Skin of body (tissue), 1 donor: ENCODE measurements at regions not wholly inside any gene's neighbourhood (a gene's known extent, or its start where the extent isn't known, plus 50 kb on each side); places are given as distances from the start of the nearest gene placed in this dataset.

Source experiments
- DNase-seq: peaks from one replicate; lab custom pipeline; 2025; lab: John Stamatoyannopoulos, UW

DNA sequence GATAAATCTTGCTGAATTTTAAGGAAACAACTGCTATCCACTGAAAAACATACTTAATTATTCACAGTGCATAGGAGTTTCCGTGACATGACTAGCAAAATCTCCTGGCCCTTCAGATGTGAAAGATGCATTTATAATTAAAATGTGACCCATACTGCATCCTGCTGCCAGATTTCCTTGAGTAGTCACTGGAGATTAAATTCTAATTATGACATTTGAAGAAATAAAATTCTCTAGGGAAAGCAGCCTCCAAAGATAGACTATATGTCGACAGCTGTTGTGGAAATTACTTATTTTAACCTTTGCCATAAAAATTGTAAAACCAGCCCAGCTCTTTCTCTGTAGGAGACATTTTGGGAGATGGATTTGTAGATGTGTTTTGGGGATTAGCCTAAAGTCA is 193.6 kb upstream of the SMC2 start:
- DNase-seq: no peak

GRCh38 chr9:103902263-103902662 is 191.8 kb upstream of the SMC2 start:
- no peak for DNase-seq

- DNase-seq: no peak
These were observed 189.9 kb upstream of the SMC2 start for GRCh38 chr9:103904242-103904641.

DNA sequence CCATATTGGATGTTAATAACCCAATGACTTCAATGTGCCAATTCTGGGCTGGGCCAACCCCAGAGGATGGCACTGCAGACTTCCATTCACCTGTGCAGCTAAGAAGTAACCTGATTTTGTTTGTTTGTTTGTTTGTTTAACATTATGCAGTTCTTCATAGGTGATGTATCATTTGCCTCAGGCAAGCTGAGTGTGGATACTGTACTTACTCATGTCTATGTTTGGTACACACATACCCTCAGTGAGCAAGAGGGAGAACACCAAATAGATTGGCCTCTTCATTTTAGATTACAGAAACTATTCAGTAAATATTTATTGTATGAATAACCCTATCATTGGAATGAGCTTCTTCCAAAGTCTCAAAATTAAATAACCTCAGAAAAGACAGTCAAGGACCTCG is 180.2 kb upstream of the SMC2 start:
- no peak for DNase-seq

GRCh38 chr9:103919605-103920209 is 174.4 kb upstream of the SMC2 start:
- DNase-seq: no peak

DNA sequence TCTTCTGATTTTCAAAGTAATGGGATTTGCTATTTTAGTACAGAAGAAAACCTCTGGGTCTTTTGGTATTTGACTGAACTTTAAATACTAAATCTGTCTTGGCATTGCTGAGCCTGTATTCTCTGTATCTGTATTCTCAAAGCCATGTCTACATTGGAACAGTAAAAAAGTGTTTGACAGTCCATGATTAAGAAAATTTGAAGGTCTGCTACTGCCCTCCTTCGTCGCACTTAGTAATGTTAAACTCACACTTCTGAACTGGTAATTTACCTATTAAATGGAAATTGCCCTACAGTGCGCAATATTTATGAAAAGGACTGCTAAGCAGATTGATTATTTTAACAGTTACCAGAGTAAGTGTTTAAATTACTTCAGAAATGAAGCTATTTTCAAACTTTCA is 165.7 kb upstream of the SMC2 start:
- DNase-seq: no peak

GRCh38 chr9:103941104-103941503 is 153.0 kb upstream of the SMC2 start:
- no peak for DNase-seq

DNA sequence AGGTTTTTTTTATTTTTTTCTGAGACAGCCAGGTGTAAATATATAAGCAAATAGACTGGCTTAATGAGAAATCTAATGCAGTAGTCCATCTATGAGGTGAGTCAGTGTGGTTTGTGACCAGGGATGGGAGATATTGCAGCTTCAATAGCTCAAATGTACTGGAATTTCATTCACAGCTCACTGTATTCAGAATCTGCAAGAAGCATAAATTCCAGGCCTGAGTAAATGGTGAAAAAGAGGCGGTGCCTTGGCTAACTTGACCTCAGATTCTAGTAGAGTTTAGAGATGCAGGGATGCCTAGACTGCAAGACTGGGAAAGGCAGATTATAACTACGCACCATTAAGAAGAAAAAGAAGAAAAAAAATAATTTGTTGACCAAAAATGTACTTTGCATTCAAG is 151.9 kb upstream of the SMC2 start:
- no peak for DNase-seq

DNA sequence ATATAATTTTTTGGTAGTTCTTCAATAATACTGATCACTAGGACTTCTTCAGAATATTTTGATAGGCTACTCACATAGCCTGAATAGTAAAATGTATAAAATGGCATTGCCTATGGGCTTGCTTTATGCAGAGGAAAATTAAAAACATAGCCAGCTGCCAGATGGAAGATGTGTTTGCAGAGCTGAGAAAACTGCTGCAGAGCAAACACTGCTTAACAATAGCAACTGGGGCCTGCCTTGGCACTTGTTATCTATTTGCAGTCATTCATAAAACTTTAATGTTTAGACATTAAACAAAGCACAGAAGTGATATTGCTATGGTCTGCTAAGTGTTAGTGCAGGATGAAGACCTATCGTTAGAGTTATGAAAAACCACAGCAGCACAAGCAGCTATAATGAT is 151.5 kb upstream of the SMC2 start:
- DNase-seq: no peak

DNA sequence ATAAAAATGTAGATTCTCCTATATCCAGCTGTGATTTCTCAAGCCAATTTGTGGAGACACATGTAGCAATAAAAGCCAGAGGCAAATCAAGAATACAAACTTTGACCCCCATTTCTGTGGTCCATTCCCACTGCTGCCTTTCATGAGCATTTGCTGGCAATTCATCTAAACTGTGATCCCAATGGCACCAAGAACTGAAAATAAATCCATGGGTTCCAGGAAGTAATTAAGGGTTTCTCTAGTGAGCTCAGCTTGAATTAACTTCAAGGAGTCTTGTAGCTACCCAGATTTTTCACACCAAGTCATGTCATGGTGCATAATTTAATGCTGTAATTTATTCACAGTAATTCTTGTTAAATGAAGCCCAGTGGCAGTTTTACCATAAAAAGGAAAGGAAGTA is 145.0 kb upstream of the SMC2 start:
- no peak for DNase-seq

GRCh38 chr9:103977163-103977562 is 116.9 kb upstream of the SMC2 start:
- no peak for DNase-seq

DNA sequence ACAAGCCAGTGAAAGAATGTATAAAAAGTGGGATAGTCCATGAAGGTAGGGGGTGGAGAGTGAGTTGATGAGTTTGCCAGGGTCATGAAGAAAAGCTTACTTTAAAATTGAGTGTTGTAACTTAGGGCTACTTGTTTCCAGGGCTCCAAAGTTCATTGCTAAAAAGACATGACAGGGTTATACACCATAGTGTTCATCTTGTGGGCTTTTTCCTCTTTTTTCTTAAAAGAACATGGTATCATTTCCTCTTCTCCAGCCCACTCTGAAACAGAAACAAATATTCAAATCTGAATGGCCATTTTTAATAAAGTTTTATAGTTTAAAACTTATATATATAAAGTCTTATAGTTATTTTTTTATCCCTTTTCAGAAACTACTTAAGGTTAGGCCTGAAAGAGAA is 115.7 kb upstream of the SMC2 start:
- DNase-seq: no peak

DNA sequence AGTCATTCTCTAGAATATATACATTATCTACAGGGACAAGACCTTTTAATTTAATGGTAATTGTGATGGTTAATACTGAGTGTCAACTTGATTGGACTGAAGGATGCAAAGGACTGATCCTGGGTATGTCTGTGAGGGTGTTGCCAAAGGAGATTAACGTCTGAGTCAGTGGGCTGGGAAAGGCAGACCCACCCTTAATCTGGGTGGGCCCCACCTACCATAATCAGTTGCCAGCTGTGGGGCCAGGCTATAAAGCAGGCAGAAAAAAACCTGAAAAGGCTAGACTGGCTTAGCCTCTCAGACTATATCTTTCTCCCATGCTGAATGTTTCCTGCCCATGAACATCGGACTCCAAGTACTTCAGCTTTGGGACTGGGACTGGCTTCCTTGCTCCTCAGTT is 112.2 kb upstream of the SMC2 start:
- no peak for DNase-seq

DNA sequence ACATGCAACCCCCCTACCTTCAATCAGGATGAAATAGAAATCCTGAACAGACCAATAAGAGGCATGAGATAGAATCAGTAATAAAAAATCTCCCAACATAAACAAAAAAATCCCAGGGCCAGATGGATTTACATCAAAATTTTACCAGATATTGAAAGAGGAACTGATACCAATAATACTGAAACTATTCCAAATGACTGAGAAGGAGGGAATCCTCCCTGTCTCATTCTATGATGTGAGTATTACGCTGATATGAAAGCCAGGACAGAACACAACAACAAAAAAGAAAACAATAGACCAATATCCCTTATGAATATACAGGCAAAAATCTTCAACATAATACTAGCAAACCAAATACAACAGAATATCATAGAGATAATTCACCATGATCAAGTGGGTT is 109.0 kb upstream of the SMC2 start:
- no peak for DNase-seq

GRCh38 chr9:103988821-103989220 is 105.3 kb upstream of the SMC2 start:
- no peak for DNase-seq

DNA sequence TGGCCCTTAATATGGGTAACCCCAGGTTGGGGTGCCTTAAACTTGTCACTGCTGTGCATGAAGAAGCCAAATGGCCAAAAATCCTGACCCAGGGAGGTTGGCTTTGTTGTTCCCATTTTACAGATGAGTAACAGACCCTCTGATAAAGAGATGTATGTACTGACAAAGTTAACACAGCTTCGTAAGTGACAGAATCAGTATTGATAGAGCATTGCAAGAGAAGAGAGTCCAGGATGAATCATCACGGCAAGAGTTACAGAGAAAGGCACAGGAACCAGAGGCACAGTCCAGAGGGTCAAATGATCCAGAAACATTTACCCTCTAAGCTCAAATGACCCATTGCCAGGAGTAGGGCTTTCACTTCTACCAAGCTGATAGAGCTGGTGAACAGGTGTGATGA is 103.8 kb upstream of the SMC2 start:
- no peak for DNase-seq

- DNase-seq: no peak
These were observed 103.1 kb upstream of the SMC2 start for GRCh38 chr9:103991001-103991400.

- no peak for DNase-seq
These were observed 102.4 kb upstream of the SMC2 start for GRCh38 chr9:103991698-103992097.

DNA sequence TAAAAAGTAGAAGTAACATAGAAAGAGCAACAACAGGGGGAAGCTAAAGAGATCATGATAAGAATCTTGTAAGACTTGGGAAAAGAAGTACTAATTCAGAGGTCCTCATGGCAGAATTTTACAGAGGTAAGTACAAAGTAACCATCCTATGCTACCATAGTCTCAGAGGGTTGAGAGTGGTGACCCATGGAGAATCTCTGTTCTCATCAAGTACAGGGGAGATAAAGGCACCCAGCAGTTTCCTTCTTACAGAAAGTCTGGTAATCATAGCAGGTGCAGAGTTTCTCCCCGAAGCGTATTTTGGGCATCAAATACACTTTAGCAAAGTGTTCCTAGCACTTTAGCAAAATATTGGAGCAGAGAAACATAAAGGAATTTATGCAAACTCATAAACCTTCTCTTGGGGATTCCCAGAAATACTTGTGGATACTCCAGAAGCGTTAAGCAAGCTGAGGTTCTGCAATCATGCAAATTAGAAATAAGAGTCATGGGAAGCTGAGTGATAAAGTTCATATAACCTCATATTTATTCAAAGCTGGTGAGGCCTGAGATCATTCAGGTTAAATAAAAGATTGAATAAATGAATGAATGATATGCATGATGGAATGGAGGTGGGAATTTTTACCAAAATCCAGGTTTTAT is 101.0 kb upstream of the SMC2 start:
- no peak for DNase-seq

DNA sequence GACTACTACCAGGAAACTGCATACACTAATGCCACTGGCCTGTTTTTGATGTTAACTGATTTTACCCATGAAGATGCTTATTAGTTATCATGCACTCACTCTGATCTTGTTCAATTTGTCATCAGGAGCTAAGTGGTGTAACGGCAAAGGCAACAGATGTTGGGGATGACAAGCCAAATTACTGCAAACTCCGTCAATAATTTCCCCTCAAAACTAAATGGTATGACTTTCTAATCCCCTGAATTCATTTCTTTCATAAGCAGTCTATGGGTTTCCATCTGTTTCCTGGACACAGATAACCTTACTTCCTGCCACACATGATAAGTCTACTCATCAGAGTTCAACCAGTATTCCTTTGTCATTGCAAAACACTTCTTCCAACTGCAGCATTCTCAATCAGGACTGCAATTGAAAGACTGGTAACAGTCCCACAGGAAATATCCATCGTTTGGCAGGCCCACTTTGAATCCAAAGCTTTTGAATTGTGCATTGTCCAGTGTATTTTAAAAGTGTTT is 96.2 kb upstream of the SMC2 start:
- DNase-seq: no peak

DNA sequence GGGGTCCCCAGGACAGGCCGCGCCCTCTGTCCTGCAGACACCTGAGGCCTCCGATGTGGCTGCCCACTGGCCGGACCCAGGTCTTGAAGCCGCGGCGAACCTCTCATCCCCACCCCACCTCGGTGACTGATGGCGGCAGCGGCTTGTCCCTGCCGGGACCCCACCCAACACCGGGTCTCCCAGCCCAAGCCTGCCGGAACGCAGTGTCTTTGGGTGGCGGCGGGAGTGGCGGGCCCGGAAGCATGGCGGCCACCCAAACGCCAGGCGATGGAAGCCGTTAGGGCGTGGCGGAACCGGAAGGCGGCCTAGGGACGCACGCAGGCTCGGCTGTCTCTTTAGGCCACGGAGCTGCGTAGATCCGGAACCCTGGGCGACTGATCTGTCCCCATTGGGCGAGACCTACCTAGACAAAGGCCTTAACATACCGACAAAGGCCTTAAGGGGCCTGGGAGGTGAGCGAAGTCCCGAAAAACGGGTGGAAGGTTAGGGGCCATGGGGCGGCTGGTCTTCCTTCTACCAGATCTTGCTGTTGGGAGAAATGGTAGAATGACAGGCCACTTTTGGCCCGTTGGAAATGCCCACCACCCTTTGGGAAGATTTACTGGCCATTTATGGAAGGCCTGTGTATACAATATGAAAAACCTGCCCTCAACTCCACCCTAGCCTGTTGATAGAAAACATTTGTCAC is 94.6 kb upstream of the SMC2 start:
- no peak for DNase-seq

DNA sequence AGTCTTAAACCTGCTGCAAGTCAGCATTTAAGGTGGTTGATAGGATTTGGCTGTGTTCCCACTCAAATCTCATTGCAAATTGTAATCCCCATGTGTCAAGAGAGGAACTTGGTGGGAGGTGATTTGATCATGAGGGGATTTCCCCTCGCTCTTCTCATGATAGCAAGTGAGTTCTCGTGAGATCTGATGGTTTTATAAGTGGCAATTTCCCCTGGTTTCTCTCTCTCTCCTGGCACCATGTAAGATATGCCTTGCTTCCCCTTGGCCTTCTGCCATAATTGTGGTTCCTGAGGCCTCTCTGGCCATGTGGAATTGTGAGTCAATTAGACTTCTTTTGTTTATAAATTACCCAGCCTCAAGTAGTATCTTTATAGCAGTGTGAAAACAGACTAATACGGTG is 84.3 kb upstream of the SMC2 start:
- DNase-seq: no peak

DNA sequence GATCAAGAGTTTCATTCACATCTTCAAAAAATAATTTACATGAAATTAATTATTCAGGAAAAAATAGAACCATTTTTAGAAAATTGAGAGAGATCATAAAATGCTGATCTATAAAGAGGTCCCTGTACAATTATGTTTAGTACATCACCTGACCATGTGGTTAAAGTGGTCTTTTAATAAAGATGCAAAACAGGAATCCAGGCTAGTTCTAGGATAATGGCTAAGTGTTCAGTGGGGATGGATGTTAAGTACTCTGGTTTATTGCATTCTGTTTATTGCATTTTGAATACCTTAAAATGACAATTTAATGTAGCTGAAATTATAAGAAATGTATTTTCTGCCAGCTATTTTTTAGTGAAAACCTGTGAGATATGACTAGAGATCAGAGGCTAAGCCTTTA is 72.0 kb upstream of the SMC2 start:
- DNase-seq: no peak
